Neural crest cell (in vitro differentiated cells): ENCODE measurements at regions not wholly inside any gene's neighbourhood (a gene's known extent, or its start where the extent isn't known, plus 50 kb on each side); places are given as distances from the start of the nearest gene placed in this dataset.

ENCODE experiments used
- DNase-seq: peaks from one replicate; pipeline ENCODE4 v3.0.0; 2021; ENCODE audit warnings: low read depth, mixed read lengths, low spot score
- H3K27ac Mint-ChIP-seq: one replicate; pipeline ENCODE4 v1.8.0; 2021; ENCODE audit warnings: mild to moderate bottlenecking, mixed read lengths; ENCODE audit not compliant: unreplicated experiment
- H3K27me3 Mint-ChIP-seq: 2 replicates; pipeline ENCODE4 v1.8.0; 2021; ENCODE audit warnings: low read depth, mild to moderate bottlenecking, mixed read lengths
- H3K36me3 Mint-ChIP-seq: 2 replicates; pipeline ENCODE4 v1.8.0; 2021; ENCODE audit warnings: low read depth, mild to moderate bottlenecking, mixed read lengths
- H3K4me1 Mint-ChIP-seq: 2 replicates; pipeline ENCODE4 v1.8.0; 2021; ENCODE audit warnings: mixed read lengths
- H3K4me3 Mint-ChIP-seq: one replicate; pipeline ENCODE4 v1.8.0; 2021; ENCODE audit warnings: mild to moderate bottlenecking, mixed read lengths
- H3K9me3 Mint-ChIP-seq: 2 replicates; pipeline ENCODE4 v1.8.0; 2021; ENCODE audit warnings: mixed read lengths
- CTCF ChIP-seq: fragments of 200-600 bp; sonication (generic); conservative IDR thresholded peaks from 2 replicates; pipeline ENCODE4 v1.5.0; 2021; ENCODE audit warnings: antibody characterized with exemption, mild to moderate bottlenecking

DNA sequence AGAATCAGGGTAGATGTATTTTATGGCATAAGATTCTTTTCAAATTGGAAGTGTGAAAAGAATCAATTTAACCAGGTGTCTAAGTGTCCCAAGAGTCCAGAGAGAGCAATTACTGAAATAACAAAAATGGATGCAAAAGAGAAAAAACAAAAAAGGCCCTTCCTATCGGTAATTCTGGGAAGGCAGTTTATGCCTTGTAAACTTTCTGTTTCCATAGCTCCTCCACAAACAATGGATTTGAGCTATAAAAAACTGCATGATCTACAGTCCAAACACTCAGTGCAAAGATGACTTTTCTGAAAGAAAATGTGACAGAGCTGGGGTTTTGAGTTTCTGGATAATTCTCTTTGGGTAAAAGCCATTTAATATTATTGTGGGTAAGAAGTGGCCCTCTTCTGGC, 366.1 kb downstream of the EN1 start:
- no peak for DNase-seq
- Mint-ChIP-seq H3K36me3 (no peaks in the 10 kb centered on the region), H3K27ac (no peak overlapping the region), H3K9me3 (no peaks in the 10 kb centered on the region), H3K27me3 (peaks cover 9% of the 10 kb centered on the region), H3K4me1 (peaks cover 6% of the 10 kb centered on the region), H3K4me3 (no peak overlapping the region)
- no peak for TF ChIP-seq CTCF

GRCh38 chr2:118479020-118479419, 368.4 kb downstream of the EN1 start:
- Mint-ChIP-seq H3K27ac (no peak overlapping the region), H3K27me3 (peaks cover 11% of the 10 kb centered on the region), H3K4me1 (peaks cover 15% of the 10 kb centered on the region), H3K4me3 (no peak overlapping the region), H3K9me3 (no peaks in the 10 kb centered on the region), H3K36me3 (no peaks in the 10 kb centered on the region)
- no peak for DNase-seq
- no peak for TF ChIP-seq CTCF

- H3K36me3 Mint-ChIP-seq: no peaks in the 10 kb centered on the region
- H3K4me1 Mint-ChIP-seq: peaks cover 19% of the 10 kb centered on the region
- no peaks in the 10 kb centered on the region for H3K9me3 Mint-ChIP-seq
- H3K27me3 Mint-ChIP-seq: peaks cover 5% of the 10 kb centered on the region
- H3K4me3 Mint-ChIP-seq: no peak overlapping the region
- DNase-seq: no peak
- H3K27ac Mint-ChIP-seq: no peak overlapping the region
- TF ChIP-seq CTCF: no peak
Measured at GRCh38 chr2:118477111-118477862, 370.2 kb downstream of the EN1 start.

GRCh38 chr2:118475622-118476205, 371.7 kb downstream of the EN1 start:
- peaks cover 19% of the 10 kb centered on the region for H3K4me1 Mint-ChIP-seq
- no peak for DNase-seq
- H3K27me3 Mint-ChIP-seq: peaks cover 2% of the 10 kb centered on the region
- TF ChIP-seq CTCF: no peak
- H3K4me3 Mint-ChIP-seq: no peak overlapping the region
- H3K36me3 Mint-ChIP-seq: no peaks in the 10 kb centered on the region
- H3K27ac Mint-ChIP-seq: no peak overlapping the region
- no peaks in the 10 kb centered on the region for H3K9me3 Mint-ChIP-seq

DNA sequence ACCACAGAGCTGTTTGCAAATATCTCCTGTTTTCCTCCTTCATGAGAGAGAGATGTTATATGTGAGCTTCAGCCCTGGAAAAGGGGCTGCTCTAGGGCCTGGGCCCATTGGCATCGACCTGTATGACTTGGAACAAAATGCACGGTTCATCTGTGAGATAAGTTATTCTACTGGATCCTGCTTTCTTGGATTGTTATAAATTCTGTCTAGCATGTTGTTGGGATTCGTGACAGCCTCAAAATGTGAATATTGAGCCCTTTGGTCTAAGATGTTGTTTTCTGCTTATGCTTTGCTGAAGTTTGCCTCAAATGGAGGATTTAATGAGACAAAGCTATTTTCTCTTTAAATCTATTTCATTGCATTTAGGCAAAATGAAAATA, 372.9 kb downstream of the EN1 start:
- no peak for DNase-seq
- Mint-ChIP-seq H3K4me1 (peaks cover 19% of the 10 kb centered on the region), H3K27me3 (peaks cover 10% of the 10 kb centered on the region), H3K27ac (no peak overlapping the region), H3K4me3 (no peak overlapping the region), H3K9me3 (no peaks in the 10 kb centered on the region), H3K36me3 (no peaks in the 10 kb centered on the region)
- no peak for TF ChIP-seq CTCF
